Esophagus (tissue), 2 donors: ENCODE measurements at regions not wholly inside any gene's neighbourhood (a gene's known extent, or its start where the extent isn't known, plus 50 kb on each side); places are given as distances from the start of the nearest gene placed in this dataset.

Source experiments
- H3K27ac ChIP-seq, 2 donors: one replicate each; pipeline ENCODE4 v1.5.1; 2013; ENCODE audit warnings: low read depth in 2 of 2, mild to moderate bottlenecking in 2 of 2, inconsistent platforms in 1 of 2, low read length in 1 of 2, moderate library complexity in 1 of 2
- H3K27me3 ChIP-seq, 2 donors: one replicate each; pipeline ENCODE4 v1.6.1; 2013; ENCODE audit warnings: low read length in 2 of 2, control low read depth in 1 of 2, mild to moderate bottlenecking in 1 of 2; ENCODE audit not compliant: insufficient read depth in 2 of 2, control insufficient read depth in 1 of 2
- H3K36me3 ChIP-seq, 2 donors: one replicate each; pipeline ENCODE4 v1.6.1; 2013; ENCODE audit warnings: low read length in 1 of 2; ENCODE audit not compliant: control insufficient read depth in 2 of 2, insufficient read depth in 2 of 2
- H3K4me1 ChIP-seq, 2 donors: one replicate each; pipeline ENCODE4 v1.6.1; 2013; ENCODE audit warnings: low read length in 1 of 2; ENCODE audit not compliant: control insufficient read depth in 2 of 2, insufficient read depth in 2 of 2
- H3K4me3 ChIP-seq, 2 donors: one replicate each; pipeline ENCODE4 v1.5.1; 2013; ENCODE audit warnings: low read length in 2 of 2, mild to moderate bottlenecking in 2 of 2, low read depth in 1 of 2, moderate library complexity in 1 of 2
- H3K9me3 ChIP-seq, 2 donors: one replicate each; pipeline ENCODE4 v1.6.1; 2013; ENCODE audit warnings: mild to moderate bottlenecking in 2 of 2, low read depth in 1 of 2, low read length in 1 of 2, moderate library complexity in 1 of 2; ENCODE audit not compliant: control insufficient read depth in 2 of 2, insufficient read depth in 1 of 2
- WGBS, 2 donors: extraction: QIAGEN DNeasy Blood & Tissue Kit; methylation state at CpG; one replicate each; pipeline ENCODE4 v1.1.7; 2013; 5-methylcytosine and 5-hydroxymethylcytosine counted together
- donor health status: healthy with polysubstance abuse.
- donor health status: Bipolar disorder and iron deficiency.

DNA sequence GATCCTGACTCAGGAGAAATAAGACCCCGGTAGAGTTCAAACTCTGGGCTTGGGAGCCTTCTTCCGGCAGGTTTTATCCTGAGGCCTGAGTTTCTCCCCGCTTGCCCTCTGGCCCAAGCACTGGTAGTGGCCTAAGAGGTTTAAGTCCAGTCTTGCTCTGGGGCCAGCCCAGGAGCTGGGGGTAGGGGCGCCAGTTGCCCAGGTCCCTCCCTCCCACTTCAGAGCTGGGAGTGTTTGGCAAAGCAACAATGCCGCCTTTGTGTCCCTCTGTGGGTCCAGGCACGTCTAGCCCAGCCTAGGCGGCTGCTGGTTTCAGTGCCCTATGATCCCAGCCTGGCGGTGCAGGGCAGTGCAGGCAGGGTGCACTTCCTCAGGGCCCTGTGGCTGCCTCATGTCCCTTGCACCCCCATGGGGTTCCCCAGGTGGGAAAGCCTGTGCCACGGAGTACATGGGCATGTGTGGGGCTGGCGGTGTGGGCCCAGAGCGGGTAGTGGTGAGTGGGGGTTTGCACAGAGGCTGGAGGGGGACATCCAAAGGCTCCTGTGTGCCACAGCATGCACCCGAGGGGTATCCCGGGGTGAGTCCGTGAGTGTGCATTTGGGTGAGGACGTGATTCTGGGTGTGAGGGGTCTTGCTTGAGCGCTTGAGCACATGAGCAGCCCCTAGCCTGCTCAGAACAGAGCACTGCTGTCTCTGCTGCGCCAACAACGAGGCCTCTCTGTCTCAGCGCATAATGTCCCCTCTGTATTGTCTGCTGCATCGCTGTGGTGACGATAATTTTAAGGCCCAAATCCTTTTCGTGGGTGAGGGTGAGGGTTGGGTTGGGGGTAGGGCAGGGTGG, 61.7 kb upstream of the PSD2 start:
- no peaks in the 10 kb centered on the region for H3K27me3 ChIP-seq
- no peaks in the 10 kb centered on the region for H3K36me3 ChIP-seq
- 80 to 87% methylated on average over 22 of the region's 22 CpGs for WGBS, 2 donors
- no peaks in the 10 kb centered on the region for H3K4me1 ChIP-seq
- no peaks in the 10 kb centered on the region for H3K9me3 ChIP-seq
- no peak overlapping the region for H3K27ac ChIP-seq
- H3K4me3 ChIP-seq = no peak overlapping the region

GRCh38 chr5:139734539-139734916, 61.1 kb upstream of the PSD2 start:
- no peaks in the 10 kb centered on the region for H3K36me3 ChIP-seq
- no peaks in the 10 kb centered on the region for H3K27me3 ChIP-seq
- H3K9me3 ChIP-seq = no peaks in the 10 kb centered on the region
- H3K4me3 ChIP-seq = no peak overlapping the region
- H3K4me1 ChIP-seq = no peaks in the 10 kb centered on the region
- 92 to 93% methylated on average over 3 of the region's 3 CpGs for WGBS, 2 donors
- no peak overlapping the region for H3K27ac ChIP-seq

DNA sequence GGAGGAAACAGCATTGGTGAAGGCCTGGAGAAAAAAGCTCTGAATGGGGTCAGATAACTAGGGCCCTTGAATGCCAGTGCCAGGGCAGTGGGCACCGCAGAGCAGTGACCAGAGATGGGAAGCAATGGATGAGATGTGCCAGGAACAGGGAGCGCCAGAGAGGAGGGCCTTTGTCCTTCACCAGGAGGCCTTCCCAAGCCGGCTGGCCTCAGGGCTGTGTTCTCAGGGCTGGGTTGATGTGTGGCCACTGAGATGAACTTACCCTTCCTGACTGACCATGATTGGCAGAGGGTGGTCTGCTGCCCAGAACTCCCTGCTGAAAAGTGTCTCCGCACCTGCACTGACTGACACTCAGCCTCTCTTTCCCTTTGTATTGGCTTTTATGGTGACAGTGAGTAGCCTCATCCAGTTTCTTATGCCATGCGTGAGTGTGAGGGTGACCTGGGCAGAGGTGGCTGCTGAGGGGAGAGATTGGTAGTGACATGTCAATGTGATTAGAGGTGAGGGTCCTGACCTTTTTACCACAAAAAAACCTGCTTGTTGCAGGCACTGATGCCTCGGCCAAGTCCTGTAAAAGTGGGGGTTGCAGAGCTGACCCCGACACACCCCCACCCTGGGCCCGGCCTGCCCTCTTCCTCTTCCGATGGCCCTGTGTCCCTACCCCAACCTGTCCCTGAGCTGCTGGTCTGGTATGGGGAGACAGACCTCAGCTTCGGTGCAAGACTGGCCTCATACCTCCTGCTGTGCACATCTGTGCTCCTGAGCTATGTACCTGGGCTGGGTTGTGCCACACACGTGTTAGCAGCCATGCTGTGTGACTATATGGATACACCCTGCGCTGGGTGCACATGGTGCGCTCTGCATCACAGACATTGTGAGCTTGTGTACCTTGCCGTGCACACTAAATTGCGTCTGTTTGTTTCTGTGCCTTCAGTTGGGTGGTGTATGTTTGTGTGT, 57.1 kb upstream of the PSD2 start:
- H3K36me3 ChIP-seq = no peaks in the 10 kb centered on the region
- H3K4me1 ChIP-seq = no peaks in the 10 kb centered on the region
- WGBS, 2 donors = 92% methylated on average over 15 of the region's 15 CpGs
- no peaks in the 10 kb centered on the region for H3K27me3 ChIP-seq
- no peak overlapping the region for H3K4me3 ChIP-seq
- H3K9me3 ChIP-seq = no peaks in the 10 kb centered on the region
- no peak overlapping the region for H3K27ac ChIP-seq

DNA sequence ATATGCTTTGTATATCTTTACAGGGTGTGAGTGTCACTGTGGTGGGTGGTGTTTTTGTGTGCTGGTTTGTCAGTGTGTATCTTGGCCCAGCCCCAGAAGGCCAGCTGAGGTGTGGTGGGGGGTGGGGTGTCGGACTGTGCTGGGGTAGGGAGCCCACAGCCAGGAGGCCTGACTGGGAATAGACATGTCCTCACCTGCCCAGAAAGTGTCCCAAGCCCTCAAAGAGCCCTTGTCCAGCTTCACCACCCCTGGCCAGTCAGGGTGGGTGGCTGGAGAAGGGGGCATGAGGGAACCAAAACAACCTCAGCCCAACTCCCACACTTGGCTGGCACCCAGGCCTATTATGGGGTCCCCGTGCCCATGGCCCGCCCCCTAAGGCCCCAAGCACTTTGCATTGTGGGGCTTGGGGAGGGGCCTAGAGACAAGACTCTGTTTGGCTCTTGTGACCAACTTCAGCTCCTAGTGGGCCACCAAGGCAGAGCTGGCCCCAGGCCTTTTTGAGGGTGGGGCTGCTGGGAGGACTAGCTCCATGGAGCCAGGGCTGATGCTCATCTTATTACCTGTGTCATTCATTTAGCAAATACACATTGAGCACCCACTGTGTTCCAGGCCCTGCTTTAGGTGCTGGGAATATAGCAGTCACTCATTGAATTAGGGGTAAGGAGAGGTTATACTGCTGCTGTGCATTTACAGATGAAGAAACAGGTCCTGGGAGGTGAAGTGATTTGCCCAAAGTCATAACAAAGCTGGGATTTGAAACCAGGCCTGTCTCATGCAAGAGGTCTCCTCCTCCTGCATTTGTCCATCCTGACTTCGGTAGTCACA, 56.2 kb upstream of the PSD2 start:
- Histone ChIP-seq H3K9me3 (no peaks in the 10 kb centered on the region), H3K36me3 (no peaks in the 10 kb centered on the region), H3K27me3 (no peaks in the 10 kb centered on the region), H3K27ac (no peak overlapping the region), H3K4me1 (no peaks in the 10 kb centered on the region), H3K4me3 (no peak overlapping the region)
- 75 to 84% methylated on average over 4 of the region's 4 CpGs for WGBS, 2 donors

- H3K27ac ChIP-seq = no peak overlapping the region
These were observed 55.2 kb upstream of the PSD2 start for GRCh38 chr5:139740138-139740991.

GRCh38 chr5:139740992-139741672, 54.5 kb upstream of the PSD2 start:
- H3K9me3 ChIP-seq = no peaks in the 10 kb centered on the region

More at GRCh38 chr5:139740138-139740991, 55.2 kb upstream of the PSD2 start:
- no peaks in the 10 kb centered on the region for H3K27me3 ChIP-seq
- H3K4me3 ChIP-seq = no peak overlapping the region
- no peaks in the 10 kb centered on the region for H3K9me3 ChIP-seq
- no peaks in the 10 kb centered on the region for H3K36me3 ChIP-seq
- H3K4me1 ChIP-seq = no peaks in the 10 kb centered on the region
- 85 to 87% methylated on average over 19 of the region's 19 CpGs for WGBS, 2 donors

GRCh38 chr5:139741823-139742172, 53.8 kb upstream of the PSD2 start:
- Histone ChIP-seq H3K36me3 (no peaks in the 10 kb centered on the region), H3K9me3 (no peaks in the 10 kb centered on the region), H3K4me1 (peaks cover 6 to 8% of the 10 kb centered on the region in 2 donors), H3K27me3 (no peaks in the 10 kb centered on the region), H3K27ac (no peak overlapping the region), H3K4me3 (no peak overlapping the region)
- WGBS, 2 donors = 77 to 88% methylated on average over 3 of the region's 3 CpGs

More at GRCh38 chr5:139740992-139741672, 54.5 kb upstream of the PSD2 start:
- 88 to 91% methylated on average over 6 of the region's 6 CpGs for WGBS, 2 donors
- peaks cover 2 to 3% of the 10 kb centered on the region in 2 donors for H3K4me1 ChIP-seq
- H3K4me3 ChIP-seq = no peak overlapping the region
- no peaks in the 10 kb centered on the region for H3K27me3 ChIP-seq
- H3K36me3 ChIP-seq = no peaks in the 10 kb centered on the region
- H3K27ac ChIP-seq = no peak overlapping the region

DNA sequence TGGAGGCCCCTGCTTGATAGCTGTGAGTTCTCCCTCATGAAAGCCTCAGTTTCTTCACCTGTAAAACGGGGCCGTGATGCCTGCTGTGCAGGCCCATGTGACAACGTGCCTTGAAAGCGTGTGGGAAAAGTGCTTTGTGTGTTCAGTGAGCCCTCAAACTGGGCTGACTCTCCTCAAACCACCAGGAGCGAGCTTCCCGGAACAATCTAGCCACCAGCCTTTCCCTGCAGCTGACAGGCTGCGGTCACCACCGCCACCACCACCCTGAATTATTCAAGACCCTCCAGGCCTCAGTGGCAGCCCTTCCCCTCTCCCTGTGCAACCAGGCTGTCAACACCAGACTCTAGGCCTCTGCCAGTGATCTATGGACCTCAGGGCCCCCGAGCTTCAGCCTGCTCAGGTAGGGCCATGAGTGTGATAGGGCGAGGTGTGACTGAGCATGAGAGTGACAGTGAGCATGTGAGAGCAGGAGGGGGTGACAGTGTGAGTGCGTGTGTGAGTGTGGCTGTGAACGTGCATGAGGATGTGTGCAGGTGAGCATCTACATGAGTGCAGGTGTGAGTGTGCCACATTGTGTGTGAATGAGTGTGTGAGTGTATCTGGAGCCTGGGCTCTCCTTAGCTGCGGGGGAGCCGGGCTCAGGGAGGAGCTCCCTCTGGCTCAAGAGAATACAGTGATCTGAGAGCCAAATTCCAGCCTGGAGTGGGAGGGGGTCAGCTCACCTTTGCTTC, 53.3 kb upstream of the PSD2 start:
- peaks cover 8 to 14% of the 10 kb centered on the region in 2 donors for H3K4me1 ChIP-seq
- no peaks in the 10 kb centered on the region for H3K36me3 ChIP-seq
- 87 to 90% methylated on average over 14 of the region's 14 CpGs for WGBS, 2 donors
- H3K27ac ChIP-seq = no peak overlapping the region
- no peak overlapping the region for H3K4me3 ChIP-seq
- H3K9me3 ChIP-seq = no peaks in the 10 kb centered on the region
- H3K27me3 ChIP-seq = no peaks in the 10 kb centered on the region
